ENCODE measurements at regions not wholly inside any gene's neighbourhood (a gene's known extent, or its start where the extent isn't known, plus 50 kb on each side); places are given as distances from the start of the nearest gene placed in this dataset.
"Not testable (repeated sequence)": the region's sequence is repeated elsewhere in the genome, so short reads cannot be mapped to it uniquely, and the experiment has no call there.

DNA sequence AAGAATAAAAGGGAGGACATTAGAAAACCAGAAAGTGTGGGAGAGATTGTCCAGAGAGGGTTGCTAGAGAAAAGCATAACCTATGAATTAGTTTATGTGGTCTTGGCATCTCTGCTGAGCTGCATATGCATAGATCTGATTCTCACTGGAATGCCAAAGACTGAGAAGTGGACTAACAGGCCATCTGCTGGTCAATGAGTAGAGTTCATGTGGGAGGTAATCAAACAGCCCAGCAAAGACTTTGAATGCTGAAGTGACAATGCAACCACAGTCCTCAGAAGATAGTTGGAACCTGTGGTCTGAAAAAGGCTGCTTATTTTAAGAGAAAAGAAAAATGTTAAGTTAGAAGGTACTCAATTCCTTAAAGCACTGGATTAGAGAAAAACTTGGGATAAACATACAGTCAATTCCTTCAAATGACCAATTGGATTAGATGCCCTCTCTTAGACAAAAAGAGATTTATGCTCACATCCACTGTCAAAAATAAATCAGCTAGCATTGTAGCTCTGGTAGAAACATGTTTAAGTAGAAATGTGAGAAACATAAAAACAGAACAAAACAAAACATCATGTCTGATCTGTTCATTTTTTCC, 382.8 kb downstream of the AMY1C start:
- no peak overlapping the region for H3K56ac ChIP-seq (ENCODE audit: insufficient read length, low read depth, low read length)
- H3K27ac Mint-ChIP-seq, result no peak overlapping the region; a peak in 1 of 7 replicates
- no peak overlapping the region for H2AK5ac ChIP-seq (ENCODE audit: insufficient read length, low read length)
- no peak overlapping the region for H2BK5ac ChIP-seq (ENCODE audit: insufficient read length, low read length)
- peak; percentile 76 for TF ChIP-seq CTCF (conservative IDR thresholded peaks at IDR 0.05)
- H3K4me1 Mint-ChIP-seq, result peaks cover 21 to 35% of the 10 kb centered on the region in 2 experiments
- H3K23ac ChIP-seq (ENCODE audit: insufficient read length, low read depth, low read length), result no peak overlapping the region
- peaks cover 4% of the 10 kb centered on the region; the same call in 1 of the 2 replicates for H3K4me1 ChIP-seq (ENCODE audit: insufficient read depth, low read length)
- H3K9me3 Mint-ChIP-seq, result peaks cover 0 to 2% of the 10 kb centered on the region in 2 experiments; a peak in 2 of 5 replicates
- no peak overlapping the region for H4K8ac ChIP-seq (replicated peaks; ENCODE audit: insufficient read length, low read depth, low read length)
- H2AFZ ChIP-seq (ENCODE audit: low read length), result no peak overlapping the region
- H3K79me2 ChIP-seq (ENCODE audit: insufficient read depth, low read length), result no peaks in the 10 kb centered on the region
- no peak overlapping the region for H3K4ac ChIP-seq (ENCODE audit: low read depth, low read length)
- H3K4me2 ChIP-seq (ENCODE audit: insufficient read depth, insufficient read length, low read length), result no peak overlapping the region
- H4K91ac ChIP-seq (ENCODE audit: insufficient read length, low read depth, low read length), result no peak overlapping the region
- H3K79me1 ChIP-seq (ENCODE audit: insufficient read depth, low read depth, low read length, poor library complexity, severe bottlenecking), result no peaks in the 10 kb centered on the region
- no peak overlapping the region for H2BK12ac ChIP-seq (ENCODE audit: insufficient read length, low read depth, low read length)
- no peak overlapping the region for H3K14ac ChIP-seq (ENCODE audit: insufficient read depth, low read length)
- no peaks in the 10 kb centered on the region; the same call in 1 of the 2 replicates for H3K27me3 Mint-ChIP-seq (ENCODE audit: low read depth)
- H3K9me3 ChIP-seq (ENCODE audit: control insufficient read depth, low read depth, low read length), result no peaks in the 10 kb centered on the region
- peaks cover 5 to 6% (median 5%) of the 10 kb centered on the region in 3 experiments; a peak in 4 of 7 replicates for H3K36me3 Mint-ChIP-seq (ENCODE audit: insufficient read depth in 1 of 3, low read depth in 3 of 3)
- H3K18ac ChIP-seq (ENCODE audit: insufficient read length, low read depth, low read length), result no peak overlapping the region
- no peak overlapping the region for H2BK20ac ChIP-seq (ENCODE audit: low read depth, low read length, poor library complexity, severe bottlenecking)
- H3K23me2 ChIP-seq (ENCODE audit: insufficient read length, low read depth, low read length, poor library complexity, severe bottlenecking), result no peaks in the 10 kb centered on the region
- no peak overlapping the region for H4K5ac ChIP-seq (ENCODE audit: insufficient read length, low read depth, low read length)
- peak; percentile 41 for DNase-seq
- H3K27me3 ChIP-seq (ENCODE audit: insufficient read depth, low read length), result no peaks in the 10 kb centered on the region
- no peak overlapping the region for H3K27ac ChIP-seq (ENCODE audit: insufficient read length, low read depth, low read length)
- no peak overlapping the region for H3K4me3 Mint-ChIP-seq
- no peaks in the 10 kb centered on the region for H4K20me1 ChIP-seq (ENCODE audit: control insufficient read depth, insufficient read depth, insufficient read length)
- no peak overlapping the region for H3T11ph ChIP-seq (ENCODE audit: low read length)
- no peak overlapping the region for H2BK15ac ChIP-seq (ENCODE audit: low read depth, low read length)
- no peak overlapping the region for H3K9ac ChIP-seq (ENCODE audit: extremely low read depth, insufficient read length, low read length)
- no peak overlapping the region for H2BK120ac ChIP-seq (ENCODE audit: low read depth, low read length, poor library complexity, severe bottlenecking)

GRCh38 chr1:104135036-104135435, 385.3 kb downstream of the AMY1C start:
- not testable (repeated sequence) for H2BK20ac ChIP-seq (ENCODE audit: low read depth, low read length, poor library complexity, severe bottlenecking); H2BK120ac ChIP-seq (ENCODE audit: low read depth, low read length, poor library complexity, severe bottlenecking); H3K9me3 ChIP-seq (ENCODE audit: control insufficient read depth, low read depth, low read length); H3K23me2 ChIP-seq (ENCODE audit: insufficient read length, low read depth, low read length, poor library complexity, severe bottlenecking); H4K91ac ChIP-seq (ENCODE audit: insufficient read length, low read depth, low read length); H3K18ac ChIP-seq (ENCODE audit: insufficient read length, low read depth, low read length); H2AFZ ChIP-seq (ENCODE audit: low read length); H3T11ph ChIP-seq (ENCODE audit: low read length); H4K5ac ChIP-seq (ENCODE audit: insufficient read length, low read depth, low read length); H3K27me3 ChIP-seq (ENCODE audit: insufficient read depth, low read length); H2AK5ac ChIP-seq (ENCODE audit: insufficient read length, low read length); H3K9me3 Mint-ChIP-seq; H3K4me3 Mint-ChIP-seq; H3K79me2 ChIP-seq (ENCODE audit: insufficient read depth, low read length); H4K20me1 ChIP-seq (ENCODE audit: control insufficient read depth, insufficient read depth, insufficient read length); H2BK15ac ChIP-seq (ENCODE audit: low read depth, low read length); DNase-seq; H3K23ac ChIP-seq (ENCODE audit: insufficient read length, low read depth, low read length); H3K4me2 ChIP-seq (ENCODE audit: insufficient read depth, insufficient read length, low read length); H3K4me1 ChIP-seq (ENCODE audit: insufficient read depth, low read length); H2BK5ac ChIP-seq (ENCODE audit: insufficient read length, low read length); H2BK12ac ChIP-seq (ENCODE audit: insufficient read length, low read depth, low read length); H3K4ac ChIP-seq (ENCODE audit: low read depth, low read length); H3K9ac ChIP-seq (ENCODE audit: extremely low read depth, insufficient read length, low read length); H3K36me3 Mint-ChIP-seq (ENCODE audit: insufficient read depth in 1 of 3, low read depth in 3 of 3); H3K27me3 Mint-ChIP-seq (ENCODE audit: low read depth); H3K27ac ChIP-seq (ENCODE audit: insufficient read length, low read depth, low read length); H4K8ac ChIP-seq (replicated peaks; ENCODE audit: insufficient read length, low read depth, low read length); H3K56ac ChIP-seq (ENCODE audit: insufficient read length, low read depth, low read length); H3K14ac ChIP-seq (ENCODE audit: insufficient read depth, low read length); H3K79me1 ChIP-seq (ENCODE audit: insufficient read depth, low read depth, low read length, poor library complexity, severe bottlenecking)
- WGBS (ENCODE audit: extremely low coverage, insufficient read length, low lambda C conversion rate), result no CpG with 5 or more reads among the region's 6 CpGs
- Mint-ChIP-seq H3K4me1 (peaks cover 21 to 35% of the 10 kb centered on the region in 2 experiments), H3K27ac (peak overlapping the region in 2 of 3 experiments; percentile 40 to 88; a peak in 1 of 7 replicates)

Measured in H9 (cell line).